Endothelial cell of umbilical vein (primary cell): ENCODE measurements at regions not wholly inside any gene's neighbourhood (a gene's known extent, or its start where the extent isn't known, plus 50 kb on each side); places are given as distances from the start of the nearest gene placed in this dataset.

Source experiments
- BruUV-seq: library from RNA; stranded (reverse); fragments of 400-500 nt; replicated peaks from 2 replicates; lab custom pipeline; 2021; lab: Mats Ljungman, UMichigan
- CTCF ChIA-PET: fragments of 300-600, 350-600 bp; sonication (Branson Sonifier 250); formaldehyde crosslinking; loops from one replicate; lab custom pipeline; 2021; ENCODE audit warnings: antibody characterized with exemption, inconsistent platforms; lab: Charles Lee
- POLR2A ChIA-PET: fragments of 300-600, 350-600 bp; sonication (Branson Sonifier 250); formaldehyde crosslinking; loops from one replicate; lab custom pipeline; 2021; ENCODE audit warnings: antibody characterized with exemption, inconsistent platforms; lab: Charles Lee
- DNase-seq: peaks from one replicate; pipeline ENCODE4 v3.0.0-alpha.2; 2011; ENCODE audit warnings: low read depth, low spot score
- FAIRE-seq: peaks from 2 replicates; lab custom pipeline; 2011; peaks lifted over from hg19 to GRCh38; lab: Jason Lieb, UNC
- H2AFZ ChIP-seq: 2 replicates; pipeline ENCODE4 v1.6.0; 2012; ENCODE audit warnings: low read depth, low read length, control low read depth, inconsistent platforms
- H3K27ac ChIP-seq: 2 replicates; pipeline ENCODE4 v1.5.1; 2011; ENCODE audit warnings: low read depth, mild to moderate bottlenecking, control low read depth, low read length, moderate library complexity; ENCODE audit not compliant: insufficient read depth
- H3K27me3 ChIP-seq, 2 experiments: 2 replicates each; pipeline versions ENCODE4 v1.6.0 to v1.6.1; 2011; ENCODE audit warnings: low read length in 2 of 2, mixed read lengths in 1 of 2; ENCODE audit not compliant: control insufficient read depth in 2 of 2, insufficient read depth in 2 of 2
- H3K36me3 ChIP-seq, 2 experiments: 2 replicates in 1 of 2; 3 replicates in 1 of 2; pipeline ENCODE4 v1.5.1; 2011; ENCODE audit warnings: low read length in 2 of 2, mild to moderate bottlenecking in 1 of 2, moderate library complexity in 1 of 2; ENCODE audit not compliant: control insufficient read depth in 2 of 2, insufficient read depth in 2 of 2; ENCODE audit errors: extremely low read depth in 1 of 2
- H3K4me1 ChIP-seq: 3 replicates; pipeline ENCODE4 v1.5.1; 2011; ENCODE audit warnings: mild to moderate bottlenecking, low read length; ENCODE audit not compliant: control insufficient read depth, insufficient read depth; ENCODE audit errors: extremely low read depth
- H3K4me2 ChIP-seq: 2 replicates; pipeline ENCODE4 v1.6.1; 2011; ENCODE audit warnings: low read length, control low read depth, mixed read lengths; ENCODE audit not compliant: insufficient read depth
- H3K4me3 ChIP-seq, 3 experiments: fragments of 200-600 bp in 1 of 3; sonication (generic), shearing (Covaris generic) in 1 of 3; replicated peaks in 1 of 3; 2 replicates each; pipeline ENCODE4 v1.5.1; 2011 to 2016; ENCODE audit warnings: control low read depth in 3 of 3, low read length in 3 of 3, mild to moderate bottlenecking in 2 of 3, inconsistent platforms in 1 of 3, low read depth in 1 of 3, moderate library complexity in 1 of 3; ENCODE audit not compliant: insufficient read depth in 1 of 3
- H3K79me2 ChIP-seq: 2 replicates; pipeline ENCODE4 v1.6.0; 2012; ENCODE audit warnings: low read length, inconsistent platforms; ENCODE audit not compliant: control insufficient read depth, insufficient read depth
- H3K9ac ChIP-seq: replicated peaks from 2 replicates; pipeline ENCODE3; 2011; ENCODE audit warnings: low read length, control low read depth; ENCODE audit not compliant: insufficient read depth; ENCODE audit errors: extremely low read depth
- H3K9me1 ChIP-seq: replicated peaks from 3 replicates; pipeline ENCODE4 v1.6.0; 2011; ENCODE audit warnings: mild to moderate bottlenecking, low read length; ENCODE audit not compliant: control insufficient read depth, insufficient read depth; ENCODE audit errors: extremely low read depth
- H3K9me3 ChIP-seq: replicated peaks from 2 replicates; pipeline ENCODE4 v1.5.1; 2012; ENCODE audit warnings: low read length, inconsistent platforms; ENCODE audit not compliant: control insufficient read depth, insufficient read depth
- H4K20me1 ChIP-seq: replicated peaks from 2 replicates; pipeline ENCODE3; 2011; ENCODE audit warnings: mild to moderate bottlenecking, low read length; ENCODE audit not compliant: control insufficient read depth, insufficient read depth; ENCODE audit errors: extremely low read depth
- CTCF ChIP-seq, 2 donors: IDR thresholded peaks; 1 replicate in 1 of 2; 2 replicates in 1 of 2; pipeline ENCODE4 v1.5.1; 2011; ENCODE audit warnings: low read length in 2 of 2, mild to moderate bottlenecking in 2 of 2, moderate library complexity in 2 of 2, control low read depth in 1 of 2, inconsistent platforms in 1 of 2, low read depth in 1 of 2; ENCODE audit not compliant: insufficient read depth in 1 of 2; ENCODE audit errors: extremely low read depth in 1 of 2
- FOS ChIP-seq: IDR thresholded peaks from 2 replicates; pipeline ENCODE4 v1.6.1; 2011; ENCODE audit warnings: mild to moderate bottlenecking, low read length, moderate library complexity, borderline replicate concordance; ENCODE audit not compliant: insufficient read depth
- GATA2 ChIP-seq: IDR thresholded peaks from 2 replicates; pipeline ENCODE4 v1.7.0; 2011; ENCODE audit warnings: low read depth, mild to moderate bottlenecking, moderate library complexity, mixed read lengths, low read length; ENCODE audit not compliant: insufficient read length, insufficient read depth
- JUN ChIP-seq: IDR thresholded peaks from 2 replicates; pipeline ENCODE4 v1.6.1; 2011; ENCODE audit warnings: borderline replicate concordance, low read depth; ENCODE audit not compliant: insufficient read length, insufficient read depth
- POLR2A ChIP-seq: IDR thresholded peaks from 2 replicates; pipeline ENCODE4 v1.6.1; 2012; ENCODE audit warnings: low read depth, mild to moderate bottlenecking, control low read depth, low read length
- dilution Hi-C: fragments of 300-500 bp; cut with MboI; formaldehyde crosslinking; loops from one replicate; pipeline ENCODE4 v1.15.0; 2019; ENCODE audit warnings: low sequenced_read_pairs; ENCODE audit not compliant: extremely low pct_ligation_motif_present
- intact Hi-C: fragments of 100-400 bp; cut with micrococcal nuclease; formaldehyde crosslinking; loops from one replicate; pipeline ENCODE4 v1.10.0; 2022

- Histone ChIP-seq H3K4me2 (no peak overlapping the region), H4K20me1 (no peaks in the 10 kb centered on the region), H2AFZ (no peak overlapping the region), H3K4me1 (no peaks in the 10 kb centered on the region), H3K27me3 (no peaks in the 10 kb centered on the region), H3K79me2 (no peaks in the 10 kb centered on the region), H3K27ac (no peak overlapping the region), H3K9me1 (no peaks in the 10 kb centered on the region), H3K9ac (no peak overlapping the region), H3K36me3 (no peaks in the 10 kb centered on the region), H3K9me3 (peaks cover 2% of the 10 kb centered on the region), H3K4me3 (no peak overlapping the region)
- dilution Hi-C loops (no loop called here), intact Hi-C loops (no loop called here)
- no peak for FAIRE-seq
- TF ChIP-seq CTCF (IDR thresholded peaks at IDR 0.05; ENCODE audit: extremely low read depth in 1 of 2, insufficient read depth in 1 of 2, low read depth in 1 of 2, low read length in 2 of 2) = no peak
- POLR2A ChIA-PET = no interaction called here
- CTCF ChIA-PET = no interaction called here
- BruUV-seq = no TSS peak
- DNase-seq = no peak
Observed at GRCh38 chr13:85626603-85627002, 172.6 kb downstream of the SLITRK6 start.

- H3K4me2 ChIP-seq = no peak overlapping the region
- H3K9me3 ChIP-seq = peaks cover 4% of the 10 kb centered on the region
- FAIRE-seq = no peak
- intact Hi-C loops (no loop called here), dilution Hi-C loops (no loop called here)
- ChIA-PET CTCF (no interaction called here), POLR2A (no interaction called here)
- H3K9me1 ChIP-seq = no peaks in the 10 kb centered on the region
- no peaks in the 10 kb centered on the region for H4K20me1 ChIP-seq
- TF ChIP-seq POLR2A (no peak), GATA2 (no peak), JUN (no peak), FOS (no peak), CTCF (IDR thresholded peaks at IDR 0.05; ENCODE audit: extremely low read depth in 1 of 2, insufficient read depth in 1 of 2, low read depth in 1 of 2, low read length in 2 of 2) (no peak)
- no peaks in the 10 kb centered on the region for H3K27me3 ChIP-seq
- no peak overlapping the region for H3K9ac ChIP-seq
- H3K79me2 ChIP-seq = no peaks in the 10 kb centered on the region
- no peak for DNase-seq
- H3K4me1 ChIP-seq = no peaks in the 10 kb centered on the region
- no TSS peak for BruUV-seq
- no peak overlapping the region for H3K4me3 ChIP-seq
- no peak overlapping the region for H2AFZ ChIP-seq
- no peaks in the 10 kb centered on the region for H3K36me3 ChIP-seq
- H3K27ac ChIP-seq = no peak overlapping the region
Observed at GRCh38 chr13:85619321-85619720, 179.9 kb downstream of the SLITRK6 start.
